Osteocyte (in vitro differentiated cells): ENCODE measurements at regions not wholly inside any gene's neighbourhood (a gene's known extent, or its start where the extent isn't known, plus 50 kb on each side); places are given as distances from the start of the nearest gene placed in this dataset.

ENCODE experiments used
- DNase-seq: peaks from one replicate; pipeline ENCODE4 v3.0.0; 2021; ENCODE audit warnings: mixed read lengths; ENCODE audit not compliant: unreplicated experiment; ENCODE audit errors: extremely low spot score
- H3K27ac Mint-ChIP-seq: one replicate; pipeline ENCODE4 v1.8.0; 2021; ENCODE audit warnings: mild to moderate bottlenecking, mixed read lengths; ENCODE audit not compliant: unreplicated experiment
- H3K27me3 Mint-ChIP-seq: one replicate; pipeline ENCODE4 v1.8.0; 2021; ENCODE audit warnings: mixed read lengths; ENCODE audit not compliant: unreplicated experiment
- H3K36me3 Mint-ChIP-seq: one replicate; pipeline ENCODE4 v1.8.0; 2021; ENCODE audit warnings: mixed read lengths; ENCODE audit not compliant: unreplicated experiment
- H3K4me1 Mint-ChIP-seq: one replicate; pipeline ENCODE4 v1.8.0; 2021; ENCODE audit warnings: mixed read lengths; ENCODE audit not compliant: unreplicated experiment
- H3K4me3 Mint-ChIP-seq: one replicate; pipeline ENCODE4 v1.8.0; 2021; ENCODE audit warnings: mild to moderate bottlenecking, moderate library complexity, mixed read lengths; ENCODE audit not compliant: unreplicated experiment
- H3K9me3 Mint-ChIP-seq: one replicate; pipeline ENCODE4 v1.8.0; 2021; ENCODE audit warnings: mixed read lengths; ENCODE audit not compliant: unreplicated experiment
- TF ChIP-seq, protein P1 (sequence below): fragments of 200-600 bp; sonication (generic); IDR thresholded peaks from 2 replicates; pipeline ENCODE4 v1.5.0; 2021; ENCODE audit warnings: antibody characterized with exemption, mild to moderate bottlenecking, moderate library complexity

DNA sequence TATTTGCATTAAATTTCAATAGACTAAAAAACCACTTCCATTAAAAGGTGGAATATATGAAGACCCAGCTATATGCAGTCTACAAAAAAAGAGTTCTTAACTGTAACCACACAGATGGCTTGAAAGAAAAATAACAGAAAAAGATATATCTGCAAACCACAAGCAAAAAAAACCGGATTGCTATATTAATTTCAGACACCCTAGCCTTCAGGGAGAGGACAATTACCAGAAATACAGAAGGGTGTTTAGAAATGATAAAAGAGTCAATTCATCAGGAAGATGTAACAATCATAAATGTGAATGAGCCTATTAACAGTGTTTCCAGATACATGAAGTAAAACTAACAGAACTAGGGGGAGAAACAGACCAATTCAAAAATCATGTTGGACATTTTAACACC lies 56.9 kb upstream of the SMIM23 start:
- peaks cover 58% of the 10 kb centered on the region for H3K27me3 Mint-ChIP-seq

More for the DNA sequence above, 56.9 kb upstream of the SMIM23 start:
- H3K36me3 Mint-ChIP-seq: peaks cover 2% of the 10 kb centered on the region
- no peak for DNase-seq
- TF ChIP-seq, protein P1, sequence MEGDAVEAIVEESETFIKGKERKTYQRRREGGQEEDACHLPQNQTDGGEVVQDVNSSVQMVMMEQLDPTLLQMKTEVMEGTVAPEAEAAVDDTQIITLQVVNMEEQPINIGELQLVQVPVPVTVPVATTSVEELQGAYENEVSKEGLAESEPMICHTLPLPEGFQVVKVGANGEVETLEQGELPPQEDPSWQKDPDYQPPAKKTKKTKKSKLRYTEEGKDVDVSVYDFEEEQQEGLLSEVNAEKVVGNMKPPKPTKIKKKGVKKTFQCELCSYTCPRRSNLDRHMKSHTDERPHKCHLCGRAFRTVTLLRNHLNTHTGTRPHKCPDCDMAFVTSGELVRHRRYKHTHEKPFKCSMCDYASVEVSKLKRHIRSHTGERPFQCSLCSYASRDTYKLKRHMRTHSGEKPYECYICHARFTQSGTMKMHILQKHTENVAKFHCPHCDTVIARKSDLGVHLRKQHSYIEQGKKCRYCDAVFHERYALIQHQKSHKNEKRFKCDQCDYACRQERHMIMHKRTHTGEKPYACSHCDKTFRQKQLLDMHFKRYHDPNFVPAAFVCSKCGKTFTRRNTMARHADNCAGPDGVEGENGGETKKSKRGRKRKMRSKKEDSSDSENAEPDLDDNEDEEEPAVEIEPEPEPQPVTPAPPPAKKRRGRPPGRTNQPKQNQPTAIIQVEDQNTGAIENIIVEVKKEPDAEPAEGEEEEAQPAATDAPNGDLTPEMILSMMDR: no peak
- H3K27ac Mint-ChIP-seq: no peak overlapping the region
- no peak overlapping the region for H3K4me3 Mint-ChIP-seq
- H3K4me1 Mint-ChIP-seq: no peaks in the 10 kb centered on the region
- H3K9me3 Mint-ChIP-seq: peaks cover 38% of the 10 kb centered on the region
